ENCODE measurements at regions not wholly inside any gene's neighbourhood (a gene's known extent, or its start where the extent isn't known, plus 50 kb on each side); places are given as distances from the start of the nearest gene placed in this dataset.
"Not testable (repeated sequence)": the region's sequence is repeated elsewhere in the genome, so short reads cannot be mapped to it uniquely, and the experiment has no call there.

GRCh38 chr4:27121830-27122229 lies 261.2 kb downstream of the STIM2 start:
- TF ChIP-seq SPI1 (IDR thresholded peaks at IDR 0.05; ENCODE audit: borderline replicate concordance, low read depth) = no peak
- no peak for TF ChIP-seq CTCF (IDR thresholded peaks at IDR 0.05; ENCODE audit: insufficient read depth, low read length)
- no peak for TF ChIP-seq REST (IDR thresholded peaks at IDR 0.05; ENCODE audit: insufficient replicate concordance, low read depth)
- no peak for TF ChIP-seq GABPA (IDR thresholded peaks at IDR 0.05; ENCODE audit: low read depth)
- TF ChIP-seq POLR2AphosphoS5 (IDR thresholded peaks at IDR 0.05; ENCODE audit: low read depth) = no peak
- no peaks in the 10 kb centered on the region for H3K27me3 ChIP-seq (ENCODE audit: insufficient read depth, poor library complexity, severe bottlenecking)
- DNase-seq (ENCODE audit: low read depth in 1 of 2, low spot score in 1 of 2) = no peak
- H3K27ac ChIP-seq (replicated peaks) = no peak overlapping the region
- H3K4me3 ChIP-seq (replicated peaks; ENCODE audit: insufficient read depth, low read length) = no peak overlapping the region

- Histone ChIP-seq H3K27me3 (ENCODE audit: insufficient read depth, poor library complexity, severe bottlenecking) (no peaks in the 10 kb centered on the region), H3K4me3 (replicated peaks; ENCODE audit: insufficient read depth, low read length) (no peak overlapping the region), H3K27ac (replicated peaks) (no peak overlapping the region)
- TF ChIP-seq CTCF (IDR thresholded peaks at IDR 0.05; ENCODE audit: insufficient read depth, low read length) = no peak
- TF ChIP-seq SPI1 (IDR thresholded peaks at IDR 0.05; ENCODE audit: borderline replicate concordance, low read depth) = no peak
- no peak for TF ChIP-seq POLR2AphosphoS5 (IDR thresholded peaks at IDR 0.05; ENCODE audit: low read depth)
- no peak for TF ChIP-seq REST (IDR thresholded peaks at IDR 0.05; ENCODE audit: insufficient replicate concordance, low read depth)
- no peak for TF ChIP-seq GABPA (IDR thresholded peaks at IDR 0.05; ENCODE audit: low read depth)
- no peak for DNase-seq (ENCODE audit: low read depth in 1 of 2, low spot score in 1 of 2)
These were observed 262.6 kb downstream of the STIM2 start for GRCh38 chr4:27123123-27123768.

- Histone ChIP-seq H3K27me3 (ENCODE audit: insufficient read depth, poor library complexity, severe bottlenecking) (no peaks in the 10 kb centered on the region), H3K27ac (replicated peaks) (no peak overlapping the region), H3K4me3 (replicated peaks; ENCODE audit: insufficient read depth, low read length) (no peak overlapping the region)
- TF ChIP-seq REST (IDR thresholded peaks at IDR 0.05; ENCODE audit: insufficient replicate concordance, low read depth) (no peak), CTCF (IDR thresholded peaks at IDR 0.05; ENCODE audit: insufficient read depth, low read length) (no peak), SPI1 (IDR thresholded peaks at IDR 0.05; ENCODE audit: borderline replicate concordance, low read depth) (no peak), POLR2AphosphoS5 (IDR thresholded peaks at IDR 0.05; ENCODE audit: low read depth) (no peak), GABPA (IDR thresholded peaks at IDR 0.05; ENCODE audit: low read depth) (no peak)
- DNase-seq (ENCODE audit: low read depth in 1 of 2, low spot score in 1 of 2) = no peak
These were observed 263.1 kb downstream of the STIM2 start for GRCh38 chr4:27123769-27124124.

- not testable (repeated sequence) for H3K4me3 ChIP-seq (replicated peaks; ENCODE audit: insufficient read depth, low read length); DNase-seq (ENCODE audit: low read depth in 1 of 2, low spot score in 1 of 2)
These were observed 266.3 kb downstream of the STIM2 start for GRCh38 chr4:27126895-27127294.

More at GRCh38 chr4:27126895-27127294, 266.3 kb downstream of the STIM2 start:
- not testable (repeated sequence) for H3K27me3 ChIP-seq (ENCODE audit: insufficient read depth, poor library complexity, severe bottlenecking); H3K27ac ChIP-seq (replicated peaks)

Measured in HL-60 (cell line).